ENCODE measurements at regions not wholly inside any gene's neighbourhood (a gene's known extent, or its start where the extent isn't known, plus 50 kb on each side); places are given as distances from the start of the nearest gene placed in this dataset.

DNA sequence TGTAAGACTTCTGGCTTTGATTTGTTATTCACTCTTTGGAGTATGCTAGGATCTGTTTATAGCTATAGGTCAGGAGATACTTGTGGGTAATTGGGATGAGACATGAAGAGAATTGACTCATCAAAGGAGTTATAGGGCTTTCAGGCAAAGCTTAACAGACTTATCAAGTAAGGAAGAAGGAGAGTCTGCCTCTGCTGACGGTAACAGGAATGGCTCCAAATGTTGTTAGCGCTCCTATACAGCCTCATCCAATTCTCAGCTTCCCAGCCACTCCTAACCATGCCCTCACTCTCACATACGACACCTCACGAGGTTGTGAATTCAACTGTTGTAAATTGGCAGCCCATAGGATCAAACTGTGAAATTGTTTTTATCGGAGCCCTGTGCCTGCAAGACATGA, 140.5 kb downstream of the KCNA5 start:
- TF ChIP-seq, protein P1, sequence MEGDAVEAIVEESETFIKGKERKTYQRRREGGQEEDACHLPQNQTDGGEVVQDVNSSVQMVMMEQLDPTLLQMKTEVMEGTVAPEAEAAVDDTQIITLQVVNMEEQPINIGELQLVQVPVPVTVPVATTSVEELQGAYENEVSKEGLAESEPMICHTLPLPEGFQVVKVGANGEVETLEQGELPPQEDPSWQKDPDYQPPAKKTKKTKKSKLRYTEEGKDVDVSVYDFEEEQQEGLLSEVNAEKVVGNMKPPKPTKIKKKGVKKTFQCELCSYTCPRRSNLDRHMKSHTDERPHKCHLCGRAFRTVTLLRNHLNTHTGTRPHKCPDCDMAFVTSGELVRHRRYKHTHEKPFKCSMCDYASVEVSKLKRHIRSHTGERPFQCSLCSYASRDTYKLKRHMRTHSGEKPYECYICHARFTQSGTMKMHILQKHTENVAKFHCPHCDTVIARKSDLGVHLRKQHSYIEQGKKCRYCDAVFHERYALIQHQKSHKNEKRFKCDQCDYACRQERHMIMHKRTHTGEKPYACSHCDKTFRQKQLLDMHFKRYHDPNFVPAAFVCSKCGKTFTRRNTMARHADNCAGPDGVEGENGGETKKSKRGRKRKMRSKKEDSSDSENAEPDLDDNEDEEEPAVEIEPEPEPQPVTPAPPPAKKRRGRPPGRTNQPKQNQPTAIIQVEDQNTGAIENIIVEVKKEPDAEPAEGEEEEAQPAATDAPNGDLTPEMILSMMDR (IDR thresholded peaks at IDR 0.05; ENCODE audit: insufficient read depth, low read depth, low read length, missing control alignments), result no peak
- DNase-seq (ENCODE audit: low read depth), result no peak
- no peak overlapping the region for H3K4me3 ChIP-seq (ENCODE audit: low read depth, low read length)

DNA sequence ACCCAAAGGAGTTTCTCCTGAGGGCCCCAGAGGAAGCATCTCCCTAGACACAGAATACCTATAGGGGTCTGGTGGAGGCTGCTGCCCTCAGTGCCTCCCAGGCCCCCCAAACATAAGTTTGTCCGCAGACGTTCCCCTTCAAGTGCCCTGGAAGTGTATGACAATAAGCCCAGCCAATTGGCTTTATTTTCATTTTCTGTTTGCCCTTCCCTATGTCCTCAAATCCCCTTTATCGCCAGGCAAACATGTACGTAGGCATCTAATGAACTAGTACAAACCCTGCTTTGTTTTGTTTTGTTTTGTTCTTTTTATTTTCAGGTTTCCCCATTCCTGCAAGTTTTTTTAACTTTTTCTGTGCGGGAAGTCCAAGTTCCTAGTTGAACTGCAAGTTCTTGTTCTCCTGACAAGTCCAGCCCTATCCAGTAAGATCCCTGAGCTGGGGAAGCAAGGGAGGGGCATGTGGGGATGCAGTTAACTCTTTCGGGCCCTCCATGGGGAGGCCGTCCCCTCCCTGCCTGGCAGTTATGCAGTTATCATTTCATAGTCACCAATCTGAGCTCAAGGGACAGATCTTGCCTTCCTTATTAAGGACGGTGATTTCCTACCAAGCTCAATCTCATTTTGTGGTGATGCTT, 141.9 kb downstream of the KCNA5 start:
- TF ChIP-seq, protein P1 (IDR thresholded peaks at IDR 0.05; ENCODE audit: insufficient read depth, low read depth, low read length, missing control alignments), result no peak
- no peak for DNase-seq (ENCODE audit: low read depth)
- H3K4me3 ChIP-seq (ENCODE audit: low read depth, low read length), result no peak overlapping the region

DNA sequence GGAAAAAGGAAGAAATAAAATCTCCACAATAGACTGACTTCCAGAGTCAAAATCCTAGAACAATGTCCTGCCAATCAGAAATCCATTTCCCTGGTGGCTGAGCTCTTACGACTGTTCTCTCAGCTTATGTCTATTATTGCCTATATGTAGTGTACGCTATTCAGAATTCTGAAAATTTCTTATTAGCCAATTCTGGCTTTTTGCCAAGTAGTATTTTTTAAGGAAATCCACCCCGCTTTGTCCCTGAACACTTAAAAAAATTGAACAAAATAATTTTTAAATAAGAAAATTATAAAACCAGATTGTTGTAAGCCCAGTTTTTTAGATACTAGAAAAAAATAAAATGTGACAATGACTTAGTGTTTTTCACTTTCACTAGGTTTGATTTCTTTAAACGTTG, 143.0 kb downstream of the KCNA5 start:
- TF ChIP-seq, protein P1 (IDR thresholded peaks at IDR 0.05; ENCODE audit: insufficient read depth, low read depth, low read length, missing control alignments), result no peak
- H3K4me3 ChIP-seq (ENCODE audit: low read depth, low read length), result no peak overlapping the region
- no peak for DNase-seq (ENCODE audit: low read depth)

DNA sequence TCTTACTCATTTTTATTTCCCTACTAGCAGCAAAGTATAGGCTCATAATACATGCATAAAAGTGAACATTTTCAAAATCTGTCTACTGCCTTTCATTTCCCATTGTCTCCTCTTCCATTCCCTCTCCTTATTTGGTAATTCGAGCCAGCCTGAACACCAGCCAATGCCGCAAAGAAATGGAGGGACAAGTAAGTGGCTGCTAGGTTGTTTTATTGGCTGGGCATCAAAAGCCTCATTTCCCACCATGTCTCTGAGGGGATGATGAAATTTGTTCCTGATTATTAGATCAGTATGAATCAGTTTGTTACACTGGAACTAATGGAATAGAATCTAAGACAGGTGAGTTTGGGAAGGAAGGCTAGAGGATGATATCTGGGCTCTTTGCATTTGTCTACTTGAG, 143.5 kb downstream of the KCNA5 start:
- TF ChIP-seq, protein P1 (IDR thresholded peaks at IDR 0.05; ENCODE audit: insufficient read depth, low read depth, low read length, missing control alignments), result no peak
- no peak overlapping the region for H3K4me3 ChIP-seq (ENCODE audit: low read depth, low read length)
- DNase-seq (ENCODE audit: low read depth), result no peak

DNA sequence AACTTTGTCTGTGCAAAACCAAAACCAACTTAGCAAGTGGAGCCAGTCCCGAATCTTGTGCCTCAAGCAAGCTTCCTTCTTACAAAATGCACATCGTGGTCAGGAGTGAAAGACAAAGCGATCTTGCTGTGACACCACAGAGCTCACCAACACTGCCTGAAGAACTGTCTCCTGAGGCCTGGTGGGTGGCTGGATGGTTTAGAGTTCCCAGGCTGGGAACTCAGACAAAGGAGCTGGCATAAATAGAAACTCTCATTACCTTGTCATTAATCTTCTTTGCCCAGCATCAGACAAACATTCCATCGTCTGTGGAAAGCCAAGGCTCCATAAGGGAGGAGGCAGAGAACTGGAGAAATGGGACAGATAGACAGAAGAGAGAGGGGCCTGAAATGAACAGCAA, 144.8 kb downstream of the KCNA5 start:
- H3K4me3 ChIP-seq (ENCODE audit: low read depth, low read length), result no peak overlapping the region
- TF ChIP-seq, protein P1 (IDR thresholded peaks at IDR 0.05; ENCODE audit: insufficient read depth, low read depth, low read length, missing control alignments), result no peak

DNA sequence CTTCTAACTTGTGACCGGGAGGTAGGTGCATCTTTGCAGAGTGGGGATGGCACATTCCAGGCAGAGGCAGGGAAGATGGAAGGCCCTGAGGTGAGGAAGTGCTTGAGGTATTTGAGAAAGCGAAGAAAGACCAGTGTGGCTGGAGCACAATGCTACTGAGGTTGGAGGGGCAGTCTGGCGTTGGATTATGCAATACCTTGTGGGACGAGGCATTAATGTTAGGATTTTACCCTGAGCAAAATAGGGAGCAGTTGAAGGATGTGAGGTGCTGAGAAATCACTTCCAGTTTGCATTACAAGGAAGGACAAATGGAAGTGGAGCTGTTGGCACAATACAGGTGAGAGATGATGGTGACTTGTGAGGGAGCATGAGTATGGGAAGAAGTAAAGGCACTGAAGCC, 145.5 kb downstream of the KCNA5 start:
- TF ChIP-seq, protein P1 (IDR thresholded peaks at IDR 0.05; ENCODE audit: insufficient read depth, low read depth, low read length, missing control alignments), result no peak

More for the DNA sequence above, 144.8 kb downstream of the KCNA5 start:
- no peak for DNase-seq (ENCODE audit: low read depth)

More for the DNA sequence above, 145.5 kb downstream of the KCNA5 start:
- DNase-seq (ENCODE audit: low read depth), result no peak
- H3K4me3 ChIP-seq (ENCODE audit: low read depth, low read length), result no peak overlapping the region

Data from GM12865 (cell line).